Activated T-cell treated with anti-CD3 and anti-CD28 coated beads for 1 hour (primary cell): ENCODE measurements at regions not wholly inside any gene's neighbourhood (a gene's known extent, or its start where the extent isn't known, plus 50 kb on each side); places are given as distances from the start of the nearest gene placed in this dataset.
"Not testable (repeated sequence)": the region's sequence is repeated elsewhere in the genome, so short reads cannot be mapped to it uniquely, and the experiment has no call there.

Source experiments
- DNase-seq: peaks from one replicate; pipeline ENCODE4 v3.0.0-alpha.2; 2020; ENCODE audit warnings: low read depth

GRCh38 chr9:714675-715074 lies 126.8 kb upstream of the DMRT1 start:
- no peak for DNase-seq

DNA sequence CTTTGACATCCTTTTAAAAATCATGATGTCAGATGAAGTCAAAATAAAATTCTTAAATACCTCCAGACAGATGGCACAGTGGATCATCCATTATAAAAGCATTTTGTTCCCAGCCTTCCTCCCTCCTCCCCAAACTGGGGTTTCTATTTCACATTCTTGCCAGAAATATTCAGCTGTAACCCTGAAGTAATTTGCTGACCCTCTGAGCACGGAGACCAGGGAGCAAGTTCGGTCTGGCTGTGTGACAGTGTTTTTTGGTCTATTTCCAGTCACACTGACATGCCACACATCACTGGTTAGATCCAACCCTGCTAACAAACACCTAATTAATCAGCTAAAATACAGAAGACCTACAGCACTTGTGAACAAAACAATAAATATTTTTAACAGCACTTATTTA lies 126.2 kb upstream of the DMRT1 start:
- no peak for DNase-seq

- no peak for DNase-seq
These were observed 125.6 kb upstream of the DMRT1 start for GRCh38 chr9:715743-716400.

GRCh38 chr9:717722-718121 lies 123.8 kb upstream of the DMRT1 start:
- no peak for DNase-seq

DNA sequence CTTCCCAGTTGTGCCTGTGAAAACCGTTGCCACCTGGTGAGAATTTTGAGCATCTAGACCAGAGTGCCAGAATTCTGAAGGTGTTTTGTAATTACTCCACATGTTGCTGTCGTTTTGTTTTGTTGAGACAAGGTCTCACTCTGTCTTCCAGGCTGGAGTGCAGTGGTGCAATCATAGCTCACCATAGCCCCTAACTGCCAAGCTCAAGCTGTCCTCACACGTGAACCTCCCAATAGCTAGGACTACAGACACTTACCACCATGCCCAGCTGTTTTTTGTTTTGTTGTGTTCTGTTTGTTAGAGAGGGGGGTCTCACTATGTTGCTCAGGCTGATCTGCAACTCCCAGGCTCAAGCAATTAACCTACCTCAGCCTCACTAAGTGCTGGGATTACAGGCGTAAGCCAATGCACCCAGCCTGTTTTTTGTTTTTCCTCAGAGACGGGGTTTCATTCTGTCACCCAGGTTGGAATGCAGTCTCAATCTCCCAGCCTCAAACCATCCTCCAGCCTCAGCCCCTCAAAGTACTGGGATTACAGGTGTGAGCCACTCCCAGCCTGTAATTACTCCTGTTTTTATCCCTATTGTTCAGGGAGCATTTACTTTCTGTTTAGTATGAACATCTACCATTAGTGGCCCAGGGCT lies 121.1 kb upstream of the DMRT1 start:
- no peak for DNase-seq

- no peak for DNase-seq
These were observed 119.0 kb upstream of the DMRT1 start for GRCh38 chr9:722388-722980.

- not testable (repeated sequence) for DNase-seq
These were observed 117.0 kb upstream of the DMRT1 start for GRCh38 chr9:724461-724860.

DNA sequence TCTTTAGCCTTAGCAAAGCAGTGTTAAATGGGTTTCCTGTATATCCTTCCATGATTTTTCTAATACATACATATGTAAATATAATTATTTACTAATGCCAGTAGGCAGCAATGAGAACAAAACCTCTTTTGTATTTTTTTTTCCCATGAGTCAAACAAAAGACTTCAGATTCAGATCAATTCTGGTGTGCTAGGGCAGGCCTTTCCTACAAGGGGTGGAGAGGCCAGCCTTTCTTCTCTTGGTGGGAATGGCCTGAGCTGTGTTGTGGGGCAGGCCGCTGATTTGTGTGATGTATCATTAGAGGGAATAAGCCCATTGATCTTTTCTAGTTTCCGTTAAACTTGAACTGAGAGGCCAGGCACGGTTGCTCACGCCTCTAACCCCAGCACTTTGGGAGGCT lies 115.5 kb upstream of the DMRT1 start:
- no peak for DNase-seq

DNA sequence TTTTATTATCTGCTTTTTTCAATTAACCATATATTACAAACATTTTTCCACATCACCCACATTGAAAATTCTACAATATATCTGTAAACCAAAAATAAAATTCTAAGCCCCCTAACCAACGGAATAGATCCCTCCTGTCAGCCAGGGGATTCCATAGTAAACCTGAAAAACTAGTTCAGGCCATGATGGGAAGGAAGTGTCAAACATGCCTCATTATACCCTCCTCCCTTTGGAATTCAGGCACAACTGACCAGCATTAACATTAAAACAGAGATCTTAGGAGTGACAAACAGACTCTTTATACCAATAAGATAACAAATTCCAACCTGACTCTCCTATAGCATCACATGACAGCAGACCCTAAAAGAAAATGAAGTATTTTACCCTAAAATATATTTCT lies 113.7 kb upstream of the DMRT1 start:
- DNase-seq = no peak

DNA sequence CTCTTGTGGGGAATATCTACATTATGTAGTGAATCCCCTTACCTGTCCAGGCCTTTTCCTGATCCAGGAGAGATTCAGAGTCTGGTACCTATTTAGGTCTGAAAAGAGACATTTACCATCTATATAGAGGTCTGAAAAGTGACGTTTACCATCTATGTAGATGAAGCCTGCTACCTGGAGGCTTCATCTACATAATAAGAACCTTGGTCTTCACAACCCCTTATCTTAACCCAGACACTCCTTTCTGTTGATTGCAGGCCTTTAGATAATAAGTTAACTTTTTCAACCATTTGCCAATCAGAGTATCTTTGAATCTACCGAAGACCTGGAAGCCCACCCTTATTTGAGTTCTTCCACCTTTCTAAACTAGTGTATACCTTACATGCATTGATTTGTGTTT lies 113.0 kb upstream of the DMRT1 start:
- DNase-seq = no peak

DNA sequence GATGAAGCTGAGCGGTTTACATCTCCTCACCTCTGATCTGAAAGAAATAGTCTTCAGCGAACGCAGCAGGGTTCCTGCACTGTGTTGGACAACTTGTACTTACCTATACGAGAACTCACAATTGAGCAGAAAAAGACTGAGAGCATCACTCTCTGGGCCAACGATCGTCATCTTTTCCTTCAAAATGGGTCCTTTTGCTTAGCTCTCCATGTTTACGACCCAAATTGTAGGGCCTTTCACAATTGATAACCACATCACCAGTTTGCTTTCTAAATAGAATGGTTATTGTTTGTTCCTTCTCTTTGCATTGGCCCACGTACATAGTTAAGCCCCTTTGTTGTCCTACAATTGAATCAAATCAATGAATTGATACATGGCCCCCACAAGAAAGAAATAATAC lies 110.0 kb upstream of the DMRT1 start:
- no peak for DNase-seq

DNA sequence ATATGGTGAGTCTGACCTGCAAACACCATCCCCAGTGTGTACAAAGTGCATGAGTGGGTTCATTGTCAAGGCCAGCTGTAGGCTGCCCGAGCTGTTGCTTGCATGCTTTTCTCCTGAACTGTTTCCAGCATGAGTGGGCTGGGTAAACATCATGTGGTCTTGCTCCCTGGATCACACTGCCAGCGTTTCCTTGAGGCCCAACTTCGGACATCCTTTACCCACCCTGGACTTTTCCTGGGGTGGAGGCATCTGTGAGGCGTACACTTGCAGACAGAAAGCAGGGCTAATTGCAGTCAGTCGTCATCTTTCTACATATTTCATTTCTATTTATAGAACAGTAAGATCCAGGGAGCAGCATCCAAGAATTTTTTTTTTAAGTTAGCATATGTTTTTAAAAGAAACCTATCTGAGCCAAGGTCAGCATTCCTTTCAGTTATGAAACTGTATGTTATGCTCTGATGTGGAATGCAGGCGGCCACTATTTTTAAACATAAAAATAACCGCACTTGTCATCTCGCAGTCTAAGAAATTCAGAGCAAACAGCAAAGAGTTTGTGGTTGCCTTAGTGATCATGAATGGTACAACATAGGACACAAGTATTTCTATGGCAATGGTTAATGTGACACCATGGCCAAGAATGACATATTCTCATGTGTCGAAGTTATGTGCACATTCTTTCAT lies 106.5 kb upstream of the DMRT1 start:
- DNase-seq = no peak

GRCh38 chr9:737400-738120 lies 103.9 kb upstream of the DMRT1 start:
- no peak for DNase-seq

DNA sequence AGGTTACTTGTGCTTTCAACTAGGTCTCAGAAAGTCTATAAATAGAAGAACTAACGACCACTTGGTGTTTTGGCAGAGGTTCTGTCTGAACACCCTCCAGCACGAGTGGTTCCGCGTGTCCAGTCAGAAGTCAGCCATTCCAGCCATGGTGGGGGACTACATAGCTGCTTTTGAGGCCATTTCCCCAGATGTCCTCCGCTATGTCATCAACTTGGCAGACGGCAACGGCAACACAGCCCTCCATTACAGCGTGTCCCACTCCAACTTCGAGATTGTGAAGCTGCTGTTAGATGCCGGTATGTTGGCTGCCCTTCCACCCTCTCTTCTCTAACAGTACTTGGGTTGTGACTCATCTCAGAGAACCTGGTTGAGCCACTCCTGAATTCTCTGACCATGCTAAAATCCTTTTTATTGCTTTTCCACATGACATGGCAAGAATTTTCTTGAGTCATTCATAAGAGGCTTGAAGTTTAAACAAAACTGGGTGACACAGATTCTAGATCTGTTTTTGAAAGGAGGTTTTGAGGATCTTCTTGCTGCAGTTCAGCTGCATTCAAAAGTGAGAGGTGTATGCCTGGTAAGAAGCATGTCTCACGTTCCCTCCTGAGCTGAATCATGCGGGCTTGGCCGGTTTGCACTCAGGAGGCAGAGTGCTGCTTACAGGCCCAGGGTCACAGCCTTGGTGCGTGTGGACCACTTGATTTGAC lies 103.1 kb upstream of the DMRT1 start:
- DNase-seq = no peak

GRCh38 chr9:739362-739761 lies 102.1 kb upstream of the DMRT1 start:
- DNase-seq = no peak

GRCh38 chr9:740221-740620 lies 101.3 kb upstream of the DMRT1 start:
- DNase-seq = no peak

- no peak for DNase-seq
These were observed 99.4 kb upstream of the DMRT1 start for GRCh38 chr9:742104-742503.

GRCh38 chr9:742914-743589 lies 98.4 kb upstream of the DMRT1 start:
- DNase-seq = no peak

DNA sequence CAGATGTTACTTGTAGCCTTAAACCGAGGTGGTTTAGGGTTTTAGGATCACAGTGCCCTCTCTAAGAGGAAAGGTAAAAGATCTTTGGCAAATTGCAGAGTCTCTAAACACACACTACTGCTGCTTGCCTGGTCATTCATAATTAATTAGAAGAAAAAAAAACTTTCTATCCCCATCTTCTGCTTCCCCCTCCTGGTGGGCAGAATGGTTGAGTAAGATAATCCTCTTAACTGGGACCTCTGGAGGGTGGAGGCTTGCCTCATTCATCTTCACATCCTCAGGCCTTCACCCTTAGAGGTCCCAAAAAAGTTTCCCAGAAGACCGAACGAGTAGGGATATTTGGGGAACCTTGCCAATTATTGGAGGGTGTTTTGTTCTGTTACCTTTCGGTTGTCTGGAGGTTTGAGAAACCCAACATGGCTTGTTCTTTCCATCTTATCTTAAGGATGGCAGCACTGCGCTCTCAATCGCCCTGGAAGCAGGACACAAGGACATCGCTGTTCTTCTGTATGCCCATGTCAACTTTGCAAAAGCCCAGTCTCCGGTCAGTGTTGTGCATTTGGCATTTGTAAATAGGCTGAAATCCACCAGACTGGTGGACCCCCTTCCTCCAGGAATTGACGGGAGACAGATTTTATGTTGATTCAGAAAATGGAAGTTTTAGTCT lies 97.3 kb upstream of the DMRT1 start:
- no peak for DNase-seq

GRCh38 chr9:744790-745484 lies 96.6 kb upstream of the DMRT1 start:
- DNase-seq = no peak
